Activated CD4-positive, alpha-beta T cell treated with anti-CD3 and anti-CD28 coated beads for 36 hours (primary cell): ENCODE measurements at regions not wholly inside any gene's neighbourhood (a gene's known extent, or its start where the extent isn't known, plus 50 kb on each side); places are given as distances from the start of the nearest gene placed in this dataset.

Experiments
- ATAC-seq: fragments of 200-7000 bp; cut with Tn5 transposase; one replicate; pipeline ENCODE4 v1.10.0; 2021; ENCODE audit warnings: mild to moderate bottlenecking, moderate library complexity
- CTCF ChIA-PET: fragments of 350-600 bp; sonication (Branson Sonifier 250); formaldehyde crosslinking; loops from one replicate; lab custom pipeline; 2021; ENCODE audit warnings: antibody characterized with exemption; lab: Charles Lee
- POLR2A ChIA-PET: fragments of 350-600 bp; sonication (Branson Sonifier 250); formaldehyde crosslinking; loops from one replicate; lab custom pipeline; 2021; ENCODE audit warnings: antibody characterized with exemption, inconsistent platforms; lab: Charles Lee
- DNase-seq: peaks from one replicate; pipeline ENCODE4 v3.0.0-alpha.2; 2020
- H3K27ac Mint-ChIP-seq: one replicate; pipeline ENCODE4 v1.8.0; 2021; ENCODE audit warnings: mixed read lengths
- H3K27me3 Mint-ChIP-seq: one replicate; pipeline ENCODE4 v1.8.0; 2021; ENCODE audit warnings: mixed read lengths
- H3K36me3 Mint-ChIP-seq: one replicate; pipeline ENCODE4 v1.8.0; 2021; ENCODE audit warnings: low read depth, mixed read lengths
- H3K4me1 Mint-ChIP-seq: one replicate; pipeline ENCODE4 v1.8.0; 2021; ENCODE audit warnings: mixed read lengths
- H3K4me3 Mint-ChIP-seq: one replicate; pipeline ENCODE4 v1.8.0; 2021; ENCODE audit warnings: mild to moderate bottlenecking, moderate library complexity, mixed read lengths
- H3K9me3 Mint-ChIP-seq: one replicate; pipeline ENCODE4 v1.8.0; 2021; ENCODE audit warnings: low read depth, mixed read lengths
- intact Hi-C, 2 experiments: fragments of 100-400 bp; cut with DNase I in 1 of 2; cut with micrococcal nuclease in 1 of 2; formaldehyde crosslinking; loops; one replicate each; pipeline versions ENCODE4 v1.14.2 to v1.15.1; 2022 to 2024; cut with DNase I, micrococcal nuclease

GRCh38 chr20:10747019-10747418, 73.2 kb upstream of the JAG1 start:
- ChIA-PET CTCF (no interaction called here), POLR2A (no interaction called here)
- H3K9me3 Mint-ChIP-seq: no peaks in the 10 kb centered on the region
- peaks cover 10% of the 10 kb centered on the region for H3K27me3 Mint-ChIP-seq
- H3K27ac Mint-ChIP-seq: no peak overlapping the region
- H3K4me1 Mint-ChIP-seq: no peaks in the 10 kb centered on the region
- ATAC-seq (no peak), DNase-seq (no peak)
- H3K4me3 Mint-ChIP-seq: no peak overlapping the region
- H3K36me3 Mint-ChIP-seq: no peaks in the 10 kb centered on the region
- intact Hi-C loops: no loop called here

GRCh38 chr20:10749084-10749483, 75.3 kb upstream of the JAG1 start:
- H3K4me3 Mint-ChIP-seq: no peak overlapping the region
- H3K9me3 Mint-ChIP-seq: no peaks in the 10 kb centered on the region
- H3K36me3 Mint-ChIP-seq: no peaks in the 10 kb centered on the region
- H3K27ac Mint-ChIP-seq: no peak overlapping the region
- intact Hi-C loops: no loop called here
- POLR2A ChIA-PET: no interaction called here
- CTCF ChIA-PET: no interaction called here
- H3K4me1 Mint-ChIP-seq: no peaks in the 10 kb centered on the region
- DNase-seq: no peak
- no peak for ATAC-seq
- peaks cover 4% of the 10 kb centered on the region for H3K27me3 Mint-ChIP-seq

- ChIA-PET CTCF (no interaction called here), POLR2A (no interaction called here)
- Mint-ChIP-seq H3K27ac (no peak overlapping the region), H3K27me3 (peaks cover 14% of the 10 kb centered on the region), H3K4me1 (no peaks in the 10 kb centered on the region), H3K9me3 (no peaks in the 10 kb centered on the region), H3K36me3 (no peaks in the 10 kb centered on the region), H3K4me3 (no peak overlapping the region)
- intact Hi-C loops: no loop called here
- no peak for ATAC-seq
- no peak for DNase-seq
These were observed 78.4 kb upstream of the JAG1 start for GRCh38 chr20:10752206-10752605.

GRCh38 chr20:10754824-10755223, 81.0 kb upstream of the JAG1 start:
- no peaks in the 10 kb centered on the region for H3K9me3 Mint-ChIP-seq
- CTCF ChIA-PET: no interaction called here
- POLR2A ChIA-PET: no interaction called here
- no peak for DNase-seq
- H3K27ac Mint-ChIP-seq: no peak overlapping the region
- no peak overlapping the region for H3K4me3 Mint-ChIP-seq
- ATAC-seq: no peak
- intact Hi-C loops: no loop called here
- H3K4me1 Mint-ChIP-seq: no peaks in the 10 kb centered on the region
- H3K36me3 Mint-ChIP-seq: no peaks in the 10 kb centered on the region
- peaks cover 14% of the 10 kb centered on the region for H3K27me3 Mint-ChIP-seq

GRCh38 chr20:10758446-10758845, 84.6 kb upstream of the JAG1 start:
- no peak overlapping the region for H3K4me3 Mint-ChIP-seq
- H3K4me1 Mint-ChIP-seq: no peaks in the 10 kb centered on the region
- intact Hi-C loops: loop anchor here in 1 of 2 experiments (1.0 kb wide), 1 partner anchor 29 kb away; no protein-coding TSS in a partner anchor
- H3K27ac Mint-ChIP-seq: no peak overlapping the region
- H3K36me3 Mint-ChIP-seq: no peaks in the 10 kb centered on the region
- no peaks in the 10 kb centered on the region for H3K9me3 Mint-ChIP-seq
- ChIA-PET CTCF (no interaction called here), POLR2A (no interaction called here)
- peaks cover 14% of the 10 kb centered on the region for H3K27me3 Mint-ChIP-seq
- no peak for DNase-seq
- ATAC-seq: no peak

- ATAC-seq: no peak
- Mint-ChIP-seq H3K4me1 (no peaks in the 10 kb centered on the region), H3K27me3 (peaks cover 8% of the 10 kb centered on the region), H3K36me3 (no peaks in the 10 kb centered on the region), H3K27ac (no peak overlapping the region), H3K4me3 (no peak overlapping the region), H3K9me3 (no peaks in the 10 kb centered on the region)
- ChIA-PET POLR2A (no interaction called here), CTCF (no interaction called here)
- DNase-seq: no peak
- intact Hi-C loops: no loop called here
These were observed 87.4 kb upstream of the JAG1 start for GRCh38 chr20:10761232-10761631.

- ATAC-seq: no peak
- ChIA-PET CTCF (no interaction called here), POLR2A (no interaction called here)
- peaks cover 6% of the 10 kb centered on the region for H3K27me3 Mint-ChIP-seq
- DNase-seq: no peak
- H3K27ac Mint-ChIP-seq: no peak overlapping the region
- intact Hi-C loops: no loop called here
- H3K4me3 Mint-ChIP-seq: no peak overlapping the region
- no peaks in the 10 kb centered on the region for H3K36me3 Mint-ChIP-seq
- no peaks in the 10 kb centered on the region for H3K4me1 Mint-ChIP-seq
- H3K9me3 Mint-ChIP-seq: no peaks in the 10 kb centered on the region
These were observed 88.0 kb upstream of the JAG1 start for GRCh38 chr20:10761786-10762185.

- ATAC-seq (no peak), DNase-seq (no peak)
- intact Hi-C loops: no loop called here
- no peaks in the 10 kb centered on the region for H3K9me3 Mint-ChIP-seq
- H3K36me3 Mint-ChIP-seq: no peaks in the 10 kb centered on the region
- H3K4me3 Mint-ChIP-seq: no peak overlapping the region
- ChIA-PET CTCF (no interaction called here), POLR2A (no interaction called here)
- H3K27me3 Mint-ChIP-seq: peaks cover 4% of the 10 kb centered on the region
- no peaks in the 10 kb centered on the region for H3K4me1 Mint-ChIP-seq
- H3K27ac Mint-ChIP-seq: no peak overlapping the region
These were observed 88.4 kb upstream of the JAG1 start for GRCh38 chr20:10762216-10762615.

- Mint-ChIP-seq H3K4me1 (no peaks in the 10 kb centered on the region), H3K9me3 (no peaks in the 10 kb centered on the region), H3K4me3 (no peak overlapping the region), H3K27me3 (peaks cover 4% of the 10 kb centered on the region), H3K27ac (no peak overlapping the region), H3K36me3 (no peaks in the 10 kb centered on the region)
- CTCF ChIA-PET: no interaction called here
- POLR2A ChIA-PET: interaction anchor here (0.6 kb wide), 1 partner anchor 428 kb away, joined by 9 read pairs; no protein-coding TSS in a partner anchor
- intact Hi-C loops: no loop called here
- no peak for DNase-seq
- no peak for ATAC-seq
These were observed 89.3 kb upstream of the JAG1 start for GRCh38 chr20:10763112-10763511.

- ChIA-PET CTCF (no interaction called here), POLR2A (no interaction called here)
- no peaks in the 10 kb centered on the region for H3K4me1 Mint-ChIP-seq
- DNase-seq (no peak), ATAC-seq (no peak)
- no peak overlapping the region for H3K27ac Mint-ChIP-seq
- H3K9me3 Mint-ChIP-seq: no peaks in the 10 kb centered on the region
- no peak overlapping the region for H3K4me3 Mint-ChIP-seq
- no peaks in the 10 kb centered on the region for H3K36me3 Mint-ChIP-seq
- H3K27me3 Mint-ChIP-seq: peaks cover 6% of the 10 kb centered on the region
- intact Hi-C loops: no loop called here
These were observed 95.9 kb upstream of the JAG1 start for GRCh38 chr20:10769700-10770099.

GRCh38 chr20:10770753-10771152, 97.0 kb upstream of the JAG1 start:
- Mint-ChIP-seq H3K36me3 (no peaks in the 10 kb centered on the region), H3K27ac (no peak overlapping the region), H3K4me3 (no peak overlapping the region), H3K27me3 (peaks cover 6% of the 10 kb centered on the region), H3K9me3 (no peaks in the 10 kb centered on the region), H3K4me1 (no peaks in the 10 kb centered on the region)
- intact Hi-C loops: no loop called here
- ATAC-seq (no peak), DNase-seq (no peak)
- CTCF ChIA-PET: no interaction called here
- POLR2A ChIA-PET: no interaction called here

- intact Hi-C loops: no loop called here
- Mint-ChIP-seq H3K4me1 (no peaks in the 10 kb centered on the region), H3K27ac (no peak overlapping the region), H3K4me3 (no peak overlapping the region), H3K9me3 (no peaks in the 10 kb centered on the region), H3K27me3 (peaks cover 6% of the 10 kb centered on the region), H3K36me3 (no peaks in the 10 kb centered on the region)
- ChIA-PET POLR2A (no interaction called here), CTCF (no interaction called here)
- DNase-seq (no peak), ATAC-seq (no peak)
These were observed 97.8 kb upstream of the JAG1 start for GRCh38 chr20:10771435-10772140.
